ENCODE measurements at regions not wholly inside any gene's neighbourhood (a gene's known extent, or its start where the extent isn't known, plus 50 kb on each side); places are given as distances from the start of the nearest gene placed in this dataset.

- Histone ChIP-seq H3K79me2 (replicated peaks; ENCODE audit: insufficient read depth) (no peaks in the 10 kb centered on the region), H4K20me1 (replicated peaks; ENCODE audit: insufficient read depth) (no peaks in the 10 kb centered on the region), H3K4me2 (no peak overlapping the region), H3K4me1 (ENCODE audit: insufficient read depth) (no peaks in the 10 kb centered on the region), H3K9me2 (ENCODE audit: insufficient read depth) (no peaks in the 10 kb centered on the region), H2AFZ (no peak overlapping the region), H3K27ac (ENCODE audit: low read depth) (no peak overlapping the region), H3F3A (replicated peaks; ENCODE audit: low read depth) (no peaks in the 10 kb centered on the region), H3K4me3 (no peak overlapping the region), H3K36me3 (ENCODE audit: insufficient read depth) (no peaks in the 10 kb centered on the region), H3K27me3 (ENCODE audit: insufficient read depth) (no peaks in the 10 kb centered on the region)
- Mint-ChIP-seq H3K9me3 (no peaks in the 10 kb centered on the region), H3K4me3 (no peak overlapping the region), H3K4me1 (no peaks in the 10 kb centered on the region), H3K27me3 (ENCODE audit: insufficient read depth, low read depth, poor library complexity) (no peaks in the 10 kb centered on the region), H3K27ac (no peak overlapping the region), H3K36me3 (ENCODE audit: low read depth) (no peaks in the 10 kb centered on the region)
- no peak for ATAC-seq
- TF ChIP-seq EZH2phosphoT487 (IDR thresholded peaks at IDR 0.05; ENCODE audit: unreplicated experiment) (no peak), NANOG (IDR thresholded peaks at IDR 0.05; ENCODE audit: borderline replicate concordance) (no peak), EZH2 (IDR thresholded peaks at IDR 0.05; ENCODE audit: low read depth, unreplicated experiment) (no peak), JUNB (IDR thresholded peaks at IDR 0.05; ENCODE audit: unreplicated experiment) (no peak), ZNF114 (CRISPR knock-in tag; IDR thresholded peaks at IDR 0.05) (no peak), POLR2AphosphoS5 (IDR thresholded peaks at IDR 0.05; ENCODE audit: low read depth) (no peak), ZNF331 (CRISPR knock-in tag; IDR thresholded peaks at IDR 0.05; ENCODE audit: low read depth) (no peak), STAT1 (IDR thresholded peaks at IDR 0.05; ENCODE audit: unreplicated experiment) (no peak), CREB1 (CRISPR knock-in tag; IDR thresholded peaks at IDR 0.05; ENCODE audit: low read depth) (no peak)
- TF ChIP-seq, protein P1, sequence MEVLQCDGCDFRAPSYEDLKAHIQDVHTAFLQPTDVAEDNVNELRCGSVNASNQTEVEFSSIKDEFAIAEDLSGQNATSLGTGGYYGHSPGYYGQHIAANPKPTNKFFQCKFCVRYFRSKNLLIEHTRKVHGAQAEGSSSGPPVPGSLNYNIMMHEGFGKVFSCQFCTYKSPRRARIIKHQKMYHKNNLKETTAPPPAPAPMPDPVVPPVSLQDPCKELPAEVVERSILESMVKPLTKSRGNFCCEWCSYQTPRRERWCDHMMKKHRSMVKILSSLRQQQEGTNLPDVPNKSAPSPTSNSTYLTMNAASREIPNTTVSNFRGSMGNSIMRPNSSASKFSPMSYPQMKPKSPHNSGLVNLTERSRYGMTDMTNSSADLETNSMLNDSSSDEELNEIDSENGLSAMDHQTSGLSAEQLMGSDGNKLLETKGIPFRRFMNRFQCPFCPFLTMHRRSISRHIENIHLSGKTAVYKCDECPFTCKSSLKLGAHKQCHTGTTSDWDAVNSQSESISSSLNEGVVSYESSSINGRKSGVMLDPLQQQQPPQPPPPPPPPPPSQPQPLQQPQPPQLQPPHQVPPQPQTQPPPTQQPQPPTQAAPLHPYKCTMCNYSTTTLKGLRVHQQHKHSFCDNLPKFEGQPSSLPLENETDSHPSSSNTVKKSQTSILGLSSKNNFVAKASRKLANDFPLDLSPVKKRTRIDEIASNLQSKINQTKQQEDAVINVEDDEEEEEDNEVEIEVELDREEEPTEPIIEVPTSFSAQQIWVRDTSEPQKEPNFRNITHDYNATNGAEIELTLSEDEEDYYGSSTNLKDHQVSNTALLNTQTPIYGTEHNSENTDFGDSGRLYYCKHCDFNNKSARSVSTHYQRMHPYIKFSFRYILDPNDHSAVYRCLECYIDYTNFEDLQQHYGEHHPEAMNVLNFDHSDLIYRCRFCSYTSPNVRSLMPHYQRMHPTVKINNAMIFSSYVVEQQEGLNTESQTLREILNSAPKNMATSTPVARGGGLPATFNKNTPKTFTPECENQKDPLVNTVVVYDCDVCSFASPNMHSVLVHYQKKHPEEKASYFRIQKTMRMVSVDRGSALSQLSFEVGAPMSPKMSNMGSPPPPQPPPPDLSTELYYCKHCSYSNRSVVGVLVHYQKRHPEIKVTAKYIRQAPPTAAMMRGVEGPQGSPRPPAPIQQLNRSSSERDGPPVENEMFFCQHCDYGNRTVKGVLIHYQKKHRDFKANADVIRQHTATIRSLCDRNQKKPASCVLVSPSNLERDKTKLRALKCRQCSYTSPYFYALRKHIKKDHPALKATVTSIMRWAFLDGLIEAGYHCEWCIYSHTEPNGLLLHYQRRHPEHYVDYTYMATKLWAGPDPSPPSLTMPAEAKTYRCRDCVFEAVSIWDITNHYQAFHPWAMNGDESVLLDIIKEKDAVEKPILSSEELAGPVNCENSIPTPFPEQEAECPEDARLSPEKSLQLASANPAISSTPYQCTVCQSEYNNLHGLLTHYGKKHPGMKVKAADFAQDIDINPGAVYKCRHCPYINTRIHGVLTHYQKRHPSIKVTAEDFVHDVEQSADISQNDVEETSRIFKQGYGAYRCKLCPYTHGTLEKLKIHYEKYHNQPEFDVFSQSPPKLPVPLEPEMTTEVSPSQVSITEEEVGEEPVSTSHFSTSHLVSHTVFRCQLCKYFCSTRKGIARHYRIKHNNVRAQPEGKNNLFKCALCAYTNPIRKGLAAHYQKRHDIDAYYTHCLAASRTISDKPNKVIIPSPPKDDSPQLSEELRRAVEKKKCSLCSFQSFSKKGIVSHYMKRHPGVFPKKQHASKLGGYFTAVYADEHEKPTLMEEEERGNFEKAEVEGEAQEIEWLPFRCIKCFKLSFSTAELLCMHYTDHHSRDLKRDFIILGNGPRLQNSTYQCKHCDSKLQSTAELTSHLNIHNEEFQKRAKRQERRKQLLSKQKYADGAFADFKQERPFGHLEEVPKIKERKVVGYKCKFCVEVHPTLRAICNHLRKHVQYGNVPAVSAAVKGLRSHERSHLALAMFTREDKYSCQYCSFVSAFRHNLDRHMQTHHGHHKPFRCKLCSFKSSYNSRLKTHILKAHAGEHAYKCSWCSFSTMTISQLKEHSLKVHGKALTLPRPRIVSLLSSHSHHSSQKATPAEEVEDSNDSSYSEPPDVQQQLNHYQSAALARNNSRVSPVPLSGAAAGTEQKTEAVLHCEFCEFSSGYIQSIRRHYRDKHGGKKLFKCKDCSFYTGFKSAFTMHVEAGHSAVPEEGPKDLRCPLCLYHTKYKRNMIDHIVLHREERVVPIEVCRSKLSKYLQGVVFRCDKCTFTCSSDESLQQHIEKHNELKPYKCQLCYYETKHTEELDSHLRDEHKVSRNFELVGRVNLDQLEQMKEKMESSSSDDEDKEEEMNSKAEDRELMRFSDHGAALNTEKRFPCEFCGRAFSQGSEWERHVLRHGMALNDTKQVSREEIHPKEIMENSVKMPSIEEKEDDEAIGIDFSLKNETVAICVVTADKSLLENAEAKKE (CRISPR knock-in tag; IDR thresholded peaks at IDR 0.05) = no peak
- TF ChIP-seq, protein P2, sequence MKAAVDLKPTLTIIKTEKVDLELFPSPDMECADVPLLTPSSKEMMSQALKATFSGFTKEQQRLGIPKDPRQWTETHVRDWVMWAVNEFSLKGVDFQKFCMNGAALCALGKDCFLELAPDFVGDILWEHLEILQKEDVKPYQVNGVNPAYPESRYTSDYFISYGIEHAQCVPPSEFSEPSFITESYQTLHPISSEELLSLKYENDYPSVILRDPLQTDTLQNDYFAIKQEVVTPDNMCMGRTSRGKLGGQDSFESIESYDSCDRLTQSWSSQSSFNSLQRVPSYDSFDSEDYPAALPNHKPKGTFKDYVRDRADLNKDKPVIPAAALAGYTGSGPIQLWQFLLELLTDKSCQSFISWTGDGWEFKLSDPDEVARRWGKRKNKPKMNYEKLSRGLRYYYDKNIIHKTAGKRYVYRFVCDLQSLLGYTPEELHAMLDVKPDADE (IDR thresholded peaks at IDR 0.05) = no peak
- TF ChIP-seq, protein P3, sequence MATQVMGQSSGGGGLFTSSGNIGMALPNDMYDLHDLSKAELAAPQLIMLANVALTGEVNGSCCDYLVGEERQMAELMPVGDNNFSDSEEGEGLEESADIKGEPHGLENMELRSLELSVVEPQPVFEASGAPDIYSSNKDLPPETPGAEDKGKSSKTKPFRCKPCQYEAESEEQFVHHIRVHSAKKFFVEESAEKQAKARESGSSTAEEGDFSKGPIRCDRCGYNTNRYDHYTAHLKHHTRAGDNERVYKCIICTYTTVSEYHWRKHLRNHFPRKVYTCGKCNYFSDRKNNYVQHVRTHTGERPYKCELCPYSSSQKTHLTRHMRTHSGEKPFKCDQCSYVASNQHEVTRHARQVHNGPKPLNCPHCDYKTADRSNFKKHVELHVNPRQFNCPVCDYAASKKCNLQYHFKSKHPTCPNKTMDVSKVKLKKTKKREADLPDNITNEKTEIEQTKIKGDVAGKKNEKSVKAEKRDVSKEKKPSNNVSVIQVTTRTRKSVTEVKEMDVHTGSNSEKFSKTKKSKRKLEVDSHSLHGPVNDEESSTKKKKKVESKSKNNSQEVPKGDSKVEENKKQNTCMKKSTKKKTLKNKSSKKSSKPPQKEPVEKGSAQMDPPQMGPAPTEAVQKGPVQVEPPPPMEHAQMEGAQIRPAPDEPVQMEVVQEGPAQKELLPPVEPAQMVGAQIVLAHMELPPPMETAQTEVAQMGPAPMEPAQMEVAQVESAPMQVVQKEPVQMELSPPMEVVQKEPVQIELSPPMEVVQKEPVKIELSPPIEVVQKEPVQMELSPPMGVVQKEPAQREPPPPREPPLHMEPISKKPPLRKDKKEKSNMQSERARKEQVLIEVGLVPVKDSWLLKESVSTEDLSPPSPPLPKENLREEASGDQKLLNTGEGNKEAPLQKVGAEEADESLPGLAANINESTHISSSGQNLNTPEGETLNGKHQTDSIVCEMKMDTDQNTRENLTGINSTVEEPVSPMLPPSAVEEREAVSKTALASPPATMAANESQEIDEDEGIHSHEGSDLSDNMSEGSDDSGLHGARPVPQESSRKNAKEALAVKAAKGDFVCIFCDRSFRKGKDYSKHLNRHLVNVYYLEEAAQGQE (IDR thresholded peaks at IDR 0.05; ENCODE audit: unreplicated experiment) = no peak
- TF ChIP-seq, protein P4, sequence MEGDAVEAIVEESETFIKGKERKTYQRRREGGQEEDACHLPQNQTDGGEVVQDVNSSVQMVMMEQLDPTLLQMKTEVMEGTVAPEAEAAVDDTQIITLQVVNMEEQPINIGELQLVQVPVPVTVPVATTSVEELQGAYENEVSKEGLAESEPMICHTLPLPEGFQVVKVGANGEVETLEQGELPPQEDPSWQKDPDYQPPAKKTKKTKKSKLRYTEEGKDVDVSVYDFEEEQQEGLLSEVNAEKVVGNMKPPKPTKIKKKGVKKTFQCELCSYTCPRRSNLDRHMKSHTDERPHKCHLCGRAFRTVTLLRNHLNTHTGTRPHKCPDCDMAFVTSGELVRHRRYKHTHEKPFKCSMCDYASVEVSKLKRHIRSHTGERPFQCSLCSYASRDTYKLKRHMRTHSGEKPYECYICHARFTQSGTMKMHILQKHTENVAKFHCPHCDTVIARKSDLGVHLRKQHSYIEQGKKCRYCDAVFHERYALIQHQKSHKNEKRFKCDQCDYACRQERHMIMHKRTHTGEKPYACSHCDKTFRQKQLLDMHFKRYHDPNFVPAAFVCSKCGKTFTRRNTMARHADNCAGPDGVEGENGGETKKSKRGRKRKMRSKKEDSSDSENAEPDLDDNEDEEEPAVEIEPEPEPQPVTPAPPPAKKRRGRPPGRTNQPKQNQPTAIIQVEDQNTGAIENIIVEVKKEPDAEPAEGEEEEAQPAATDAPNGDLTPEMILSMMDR (conservative IDR thresholded peaks at IDR 0.05; ENCODE audit: low read depth in 2 of 2) = no peak
- no peak for DNase-seq (ENCODE audit: low spot score)
Observed at GRCh38 chr5:31066655-31067328, 126.7 kb upstream of the CDH6 start.

All from GM23338 (cell line).